IMR-90 (cell line): ENCODE measurements at regions not wholly inside any gene's neighbourhood (a gene's known extent, or its start where the extent isn't known, plus 50 kb on each side); places are given as distances from the start of the nearest gene placed in this dataset.

ENCODE experiments used
- ATAC-seq: fragments of 200-7000 bp; cut with Tn5 transposase; 2 replicates; pipeline ENCODE4 v1.9.1; 2020; ENCODE audit warnings: low read depth, mild to moderate bottlenecking, moderate library complexity
- BruUV-seq: library from RNA; stranded (reverse); fragments of 400-500 nt; replicated peaks from 2 replicates; lab custom pipeline; 2021; lab: Mats Ljungman, UMichigan
- CTCF ChIA-PET: fragments of 300-600 bp; formaldehyde crosslinking; extraction: SDS; loops from one replicate; lab custom pipeline; 2021; ENCODE audit warnings: antibody characterized with exemption; lab: Yijun Ruan, JAX
- POLR2A ChIA-PET: fragments of 300-600 bp; sonication (Branson Sonifier 250); formaldehyde crosslinking; loops from one replicate; lab custom pipeline; 2022; ENCODE audit warnings: antibody characterized with exemption; ENCODE audit not compliant: unreplicated experiment; lab: Charles Lee
- DNase-seq: peaks from one replicate; pipeline ENCODE4 v3.0.0; 2013
- H2AFZ ChIP-seq: replicated peaks from 2 replicates; pipeline ENCODE3; 2013; ENCODE audit warnings: low read length, mild to moderate bottlenecking; ENCODE audit not compliant: poor library complexity
- H2AK5ac ChIP-seq: 2 replicates; pipeline ENCODE4 v1.6.1; 2013; ENCODE audit warnings: low read depth, low read length, inconsistent platforms
- H2AK9ac ChIP-seq: replicated peaks from 2 replicates; pipeline ENCODE3; 2013; ENCODE audit warnings: mild to moderate bottlenecking, low read depth, low read length, moderate library complexity; ENCODE audit not compliant: poor library complexity
- H2BK120ac ChIP-seq: 2 replicates; pipeline ENCODE4 v1.6.1; 2013; ENCODE audit warnings: low read depth, low read length, inconsistent platforms
- H2BK15ac ChIP-seq: 3 replicates; pipeline ENCODE4 v1.6.1; 2013; ENCODE audit warnings: low read depth, low read length, inconsistent platforms
- H2BK20ac ChIP-seq: 2 replicates; pipeline ENCODE4 v1.6.1; 2013; ENCODE audit warnings: low read depth, mild to moderate bottlenecking, inconsistent platforms, low read length, moderate library complexity
- H2BK5ac ChIP-seq: 2 replicates; pipeline ENCODE4 v1.6.1; 2013; ENCODE audit warnings: mild to moderate bottlenecking, low read depth, low read length, inconsistent platforms; ENCODE audit not compliant: poor library complexity, severe bottlenecking
- H3K14ac ChIP-seq: replicated peaks from 2 replicates; pipeline ENCODE4 v1.6.1; 2013; ENCODE audit warnings: low read depth, low read length, inconsistent platforms
- H3K18ac ChIP-seq: 2 replicates; pipeline ENCODE4 v1.6.1; 2013; ENCODE audit warnings: low read depth, low read length, control low read depth
- H3K23ac ChIP-seq: 2 replicates; pipeline ENCODE4 v1.6.1; 2013; ENCODE audit warnings: low read depth, low read length, inconsistent platforms
- H3K27ac ChIP-seq: 2 replicates; pipeline ENCODE4 v1.5.1; 2013; ENCODE audit warnings: mild to moderate bottlenecking, control low read depth, low read length; ENCODE audit not compliant: insufficient read depth
- H3K27me3 ChIP-seq: 2 replicates; pipeline ENCODE4 v1.6.1; 2013; ENCODE audit warnings: low read length; ENCODE audit not compliant: control insufficient read depth, insufficient read depth
- H3K36me3 ChIP-seq: 2 replicates; pipeline ENCODE4 v1.6.1; 2013; ENCODE audit warnings: low read length, mixed read lengths; ENCODE audit not compliant: control insufficient read depth, insufficient read depth
- H3K4ac ChIP-seq: 2 replicates; pipeline ENCODE4 v1.6.1; 2013; ENCODE audit warnings: low read depth, low read length, inconsistent platforms
- H3K4me1 ChIP-seq: 2 replicates; pipeline ENCODE4 v1.6.1; 2013; ENCODE audit warnings: low read length, mixed read lengths; ENCODE audit not compliant: control insufficient read depth, insufficient read depth
- H3K4me2 ChIP-seq: 2 replicates; pipeline ENCODE4 v1.6.1; 2013; ENCODE audit warnings: low read depth, mild to moderate bottlenecking, control low read depth, low read length, moderate library complexity
- H3K4me3 ChIP-seq: 2 replicates; pipeline ENCODE4 v1.5.1; 2013; ENCODE audit warnings: low read depth, mild to moderate bottlenecking, control low read depth, low read length, moderate library complexity; ENCODE audit not compliant: insufficient read depth
- H3K56ac ChIP-seq: 2 replicates; pipeline ENCODE4 v1.6.1; 2013; ENCODE audit warnings: low read length, inconsistent platforms; ENCODE audit not compliant: insufficient read depth; ENCODE audit errors: extremely low read depth
- H3K79me1 ChIP-seq, 2 experiments: 2 replicates each; pipeline ENCODE4 v1.6.1; 2013; ENCODE audit warnings: low read length in 2 of 2, inconsistent platforms in 1 of 2, low read depth in 1 of 2
- H3K9ac ChIP-seq: 2 replicates; pipeline ENCODE4 v1.6.1; 2013; ENCODE audit warnings: low read depth, low read length, control low read depth
- H3K9me1 ChIP-seq: 2 replicates; pipeline ENCODE4 v1.6.1; 2013; ENCODE audit warnings: low read length, inconsistent platforms; ENCODE audit not compliant: insufficient read depth
- H3K9me3 ChIP-seq: 2 replicates; pipeline ENCODE4 v1.6.1; 2013; ENCODE audit warnings: low read length; ENCODE audit not compliant: control insufficient read depth, insufficient read depth
- H4K20me1 ChIP-seq: 2 replicates; pipeline ENCODE4 v1.6.1; 2013; ENCODE audit warnings: low read length, inconsistent platforms; ENCODE audit not compliant: insufficient read depth
- H4K5ac ChIP-seq: 2 replicates; pipeline ENCODE4 v1.6.1; 2013; ENCODE audit warnings: mild to moderate bottlenecking, low read depth, low read length, control low read depth
- H4K8ac ChIP-seq, 2 experiments: 2 replicates each; pipeline ENCODE4 v1.6.1; 2013; ENCODE audit warnings: low read depth in 2 of 2, low read length in 2 of 2, control low read depth in 1 of 2, inconsistent platforms in 1 of 2
- H4K91ac ChIP-seq: 2 replicates; pipeline ENCODE4 v1.6.1; 2013; ENCODE audit warnings: low read depth, low read length, inconsistent platforms; ENCODE audit not compliant: insufficient read depth
- CTCF ChIP-seq: conservative IDR thresholded peaks from 2 replicates; pipeline ENCODE4 v1.5.1; 2012; ENCODE audit warnings: mild to moderate bottlenecking, low read depth, low read length, improper control_type of control experiment
- ELK1 ChIP-seq: fragments of 150-350 bp; IDR thresholded peaks from 2 replicates; pipeline ENCODE4 v1.6.1; 2016; ENCODE audit warnings: low read depth, mild to moderate bottlenecking, low read length, moderate library complexity, borderline replicate concordance
- POLR2A ChIP-seq: IDR thresholded peaks from 2 replicates; pipeline ENCODE4 v1.6.1; 2012; ENCODE audit warnings: mild to moderate bottlenecking, low read depth, low read length
- RCOR1 ChIP-seq: IDR thresholded peaks from 2 replicates; pipeline ENCODE4 v1.6.1; 2012; ENCODE audit warnings: mild to moderate bottlenecking, low read length, improper control_type of control experiment; ENCODE audit not compliant: insufficient replicate concordance
- WGBS, 2 experiments: methylation state at CpG; one replicate each; pipeline versions ENCODE4 v1.1.5 to v1.1.7; 2013; ENCODE audit warnings: missing lambda C conversion rate in 2 of 2; ENCODE audit not compliant: insufficient read length in 1 of 2; ENCODE audit errors: extremely low coverage in 2 of 2; 5-methylcytosine and 5-hydroxymethylcytosine counted together
- dilution Hi-C: fragments of 300-500 bp; cut with HindIII; formaldehyde crosslinking; loops from one replicate; pipeline ENCODE4 v1.14.3; 2018; ENCODE audit warnings: low sequenced_read_pairs; ENCODE audit not compliant: unreplicated experiment
- in situ Hi-C: fragments of 300-500 bp; cut with MboI; formaldehyde crosslinking; loops from 3 replicates; pipeline ENCODE4 v1.14.3; 2019; ENCODE audit warnings: low sequenced_read_pairs, inconsistent platforms, mixed read lengths
- intact Hi-C: fragments of 100-400 bp; cut with micrococcal nuclease; formaldehyde crosslinking; loops from 2 replicates; pipeline ENCODE4 v1.10.0; 2022

- no peak for TF ChIP-seq ELK1
These were observed 118.4 kb upstream of the SGK1 start (continued) for GRCh38 chr6:134436281-134436815.

- H3K9ac ChIP-seq, result no peak overlapping the region
- H3K79me1 ChIP-seq, result no peaks in the 10 kb centered on the region
- no peak overlapping the region for H3K4me3 ChIP-seq
- ATAC-seq, result peak; percentile 32
- peak overlapping the region; percentile 93 for H2BK5ac ChIP-seq
- H3K27ac ChIP-seq, result no peak overlapping the region
- no peaks in the 10 kb centered on the region for H3K9me3 ChIP-seq
- H2BK120ac ChIP-seq, result peak overlapping the region; percentile 57; the same call in 1 of the 2 replicates
- dilution Hi-C loops (no loop called here), in situ Hi-C loops (no loop called here), intact Hi-C loops (loop anchor here (5.0 kb wide), 1 partner anchor 259 kb away; no protein-coding TSS in a partner anchor)
- DNase-seq, result no peak
- peak overlapping the region; percentile 50; the same call in 1 of the 2 replicates for H4K91ac ChIP-seq
- H3K14ac ChIP-seq, result no peak overlapping the region
- peaks cover 11% of the 10 kb centered on the region for H3K9me1 ChIP-seq
- H3K4me2 ChIP-seq, result peak overlapping the region; percentile 49
- no peak overlapping the region for H3K23ac ChIP-seq
- TF ChIP-seq POLR2A (0 out of 2 replicates have a peak, but pooled peaks have one; percentile 18), CTCF (no peak), RCOR1 (peak; percentile 7)
- H4K20me1 ChIP-seq, result no peaks in the 10 kb centered on the region
- H2BK20ac ChIP-seq, result peak overlapping the region; percentile 47; the same call in 1 of the 2 replicates
- H3K4ac ChIP-seq, result peak overlapping the region; percentile 36; the same call in 1 of the 2 replicates
- peak overlapping the region; percentile 35; the same call in 1 of the 2 replicates for H3K56ac ChIP-seq
- peaks cover 7% of the 10 kb centered on the region for H3K4me1 ChIP-seq
- H3K18ac ChIP-seq, result peak overlapping the region; percentile 41; the same call in 1 of the 2 replicates
- no peak overlapping the region for H2AK5ac ChIP-seq
- H3K36me3 ChIP-seq, result no peaks in the 10 kb centered on the region
- H4K8ac ChIP-seq, result peak overlapping the region in 1 of 2 experiments; percentile 38; a peak in 1 of 4 replicates
- ChIA-PET CTCF (interaction anchor here (1.2 kb wide), 1 partner anchor 14 kb away, joined by 3 read pairs; no protein-coding TSS in a partner anchor), POLR2A (no interaction called here)
- no peaks in the 10 kb centered on the region for H3K27me3 ChIP-seq
- H2BK15ac ChIP-seq, result 0 out of 3 replicates have a peak overlapping the region, but pooled peaks have one; percentile 55
- WGBS, 2 experiments, result no CpG with 5 or more reads among the region's 3 CpGs
- no peak overlapping the region for H4K5ac ChIP-seq
- no peak overlapping the region for H2AK9ac ChIP-seq
- H2AFZ ChIP-seq, result no peak overlapping the region
- BruUV-seq, result no TSS peak
These were observed 117.9 kb upstream of the SGK1 start for GRCh38 chr6:134435814-134436280.
